GM19023 (cell line): ENCODE measurements at regions not wholly inside any gene's neighbourhood (a gene's known extent, or its start where the extent isn't known, plus 50 kb on each side); places are given as distances from the start of the nearest gene placed in this dataset.
"Not testable (repeated sequence)": the region's sequence is repeated elsewhere in the genome, so short reads cannot be mapped to it uniquely, and the experiment has no call there.

Experiments used
- ATAC-seq: cut with Tn5 transposase; IDR thresholded peaks from one replicate; pipeline ENCODE4 v1.9.1; 2021; ENCODE audit warnings: mild to moderate bottlenecking, moderate library complexity; ENCODE audit not compliant: unreplicated experiment

- no peak for ATAC-seq
These were observed 122.9 kb upstream of the SMURF2 start for GRCh38 chr17:64785011-64785421.

- ATAC-seq: no peak
These were observed 122.4 kb upstream of the SMURF2 start for GRCh38 chr17:64784353-64785010.

- ATAC-seq: no peak
These were observed 121.6 kb upstream of the SMURF2 start for GRCh38 chr17:64783556-64784352.

GRCh38 chr17:64783031-64783461, 120.9 kb upstream of the SMURF2 start:
- ATAC-seq: no peak

GRCh38 chr17:64781810-64782555, 119.9 kb upstream of the SMURF2 start:
- no peak for ATAC-seq

GRCh38 chr17:64781014-64781756, 119.1 kb upstream of the SMURF2 start:
- ATAC-seq: no peak

GRCh38 chr17:64780096-64781013, 118.2 kb upstream of the SMURF2 start:
- no peak for ATAC-seq

GRCh38 chr17:64779376-64780095, 117.4 kb upstream of the SMURF2 start:
- no peak for ATAC-seq

- ATAC-seq: not testable (repeated sequence)
These were observed 116.9 kb upstream of the SMURF2 start for GRCh38 chr17:64779098-64779375.

- no peak for ATAC-seq
These were observed 116.4 kb upstream of the SMURF2 start for GRCh38 chr17:64778240-64779097.

GRCh38 chr17:64777415-64778239, 115.5 kb upstream of the SMURF2 start:
- ATAC-seq: no peak

GRCh38 chr17:64776720-64777414, 114.8 kb upstream of the SMURF2 start:
- peak; percentile 65 for ATAC-seq

GRCh38 chr17:64775701-64776570, 113.8 kb upstream of the SMURF2 start:
- ATAC-seq: no peak

- no peak for ATAC-seq
These were observed 112.9 kb upstream of the SMURF2 start for GRCh38 chr17:64774888-64775540.
